ENCODE measurements at regions not wholly inside any gene's neighbourhood (a gene's known extent, or its start where the extent isn't known, plus 50 kb on each side); places are given as distances from the start of the nearest gene placed in this dataset.

DNA sequence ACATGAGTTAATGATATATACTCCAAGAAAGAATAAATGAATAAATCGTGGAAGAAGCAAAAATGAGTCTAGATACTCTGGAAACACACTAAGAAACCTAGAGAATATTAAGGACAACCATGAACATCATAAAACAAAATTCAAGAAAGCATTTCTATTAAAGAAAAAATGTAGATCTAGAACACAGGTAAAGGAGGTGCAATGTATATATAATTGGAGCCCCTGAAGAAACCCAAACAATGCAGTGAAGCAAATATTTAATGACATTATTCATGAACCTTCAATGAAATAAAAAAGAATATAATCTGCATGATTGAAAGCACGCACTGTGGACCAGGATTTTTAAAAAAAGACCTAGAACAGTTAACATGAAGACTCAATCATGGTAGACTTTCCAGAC lies 150.1 kb downstream of the ATPSCKMT start:
- TF ChIP-seq, protein P1, sequence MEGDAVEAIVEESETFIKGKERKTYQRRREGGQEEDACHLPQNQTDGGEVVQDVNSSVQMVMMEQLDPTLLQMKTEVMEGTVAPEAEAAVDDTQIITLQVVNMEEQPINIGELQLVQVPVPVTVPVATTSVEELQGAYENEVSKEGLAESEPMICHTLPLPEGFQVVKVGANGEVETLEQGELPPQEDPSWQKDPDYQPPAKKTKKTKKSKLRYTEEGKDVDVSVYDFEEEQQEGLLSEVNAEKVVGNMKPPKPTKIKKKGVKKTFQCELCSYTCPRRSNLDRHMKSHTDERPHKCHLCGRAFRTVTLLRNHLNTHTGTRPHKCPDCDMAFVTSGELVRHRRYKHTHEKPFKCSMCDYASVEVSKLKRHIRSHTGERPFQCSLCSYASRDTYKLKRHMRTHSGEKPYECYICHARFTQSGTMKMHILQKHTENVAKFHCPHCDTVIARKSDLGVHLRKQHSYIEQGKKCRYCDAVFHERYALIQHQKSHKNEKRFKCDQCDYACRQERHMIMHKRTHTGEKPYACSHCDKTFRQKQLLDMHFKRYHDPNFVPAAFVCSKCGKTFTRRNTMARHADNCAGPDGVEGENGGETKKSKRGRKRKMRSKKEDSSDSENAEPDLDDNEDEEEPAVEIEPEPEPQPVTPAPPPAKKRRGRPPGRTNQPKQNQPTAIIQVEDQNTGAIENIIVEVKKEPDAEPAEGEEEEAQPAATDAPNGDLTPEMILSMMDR (IDR thresholded peaks at IDR 0.05; ENCODE audit: low read depth, low read length, missing control alignments) = no peak

GRCh38 chr5:10091701-10092100 lies 158.0 kb downstream of the ATPSCKMT start:
- H3K4me3 ChIP-seq (replicated peaks; ENCODE audit: low read depth, low read length) = no peak overlapping the region
- DNase-seq (ENCODE audit: extremely low read depth, low read depth) = no peak
- TF ChIP-seq, protein P1 (IDR thresholded peaks at IDR 0.05; ENCODE audit: low read depth, low read length, missing control alignments) = no peak

More for the DNA sequence above, 150.1 kb downstream of the ATPSCKMT start:
- H3K4me3 ChIP-seq (replicated peaks; ENCODE audit: low read depth, low read length) = no peak overlapping the region
- no peak for DNase-seq (ENCODE audit: extremely low read depth, low read depth)

DNA sequence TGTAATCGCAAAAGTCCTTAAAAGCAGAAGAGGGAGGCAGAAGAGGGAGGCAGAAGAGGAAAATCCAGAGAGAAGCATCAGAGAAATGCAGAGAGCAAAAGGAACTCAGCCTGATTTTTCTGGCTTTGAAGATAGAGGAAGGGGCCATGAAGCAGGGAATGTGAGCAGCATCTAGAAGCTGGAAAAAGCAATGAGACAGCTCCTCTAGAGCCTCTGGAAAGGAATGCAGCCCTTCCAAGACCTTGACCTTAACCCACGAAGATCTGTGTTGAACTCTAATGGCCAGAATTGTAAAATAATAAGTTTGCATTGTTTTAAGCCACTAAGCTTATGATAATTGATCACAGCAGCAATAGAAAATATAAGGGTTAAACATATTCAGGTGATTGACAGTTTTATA lies 159.6 kb downstream of the ATPSCKMT start:
- TF ChIP-seq, protein P1 (IDR thresholded peaks at IDR 0.05; ENCODE audit: low read depth, low read length, missing control alignments) = no peak
- no peak overlapping the region for H3K4me3 ChIP-seq (replicated peaks; ENCODE audit: low read depth, low read length)
- DNase-seq (ENCODE audit: extremely low read depth, low read depth) = no peak

- no peak overlapping the region for H3K4me3 ChIP-seq (replicated peaks; ENCODE audit: low read depth, low read length)
- DNase-seq (ENCODE audit: extremely low read depth, low read depth) = no peak
- TF ChIP-seq, protein P1 (IDR thresholded peaks at IDR 0.05; ENCODE audit: low read depth, low read length, missing control alignments) = no peak
Observed at GRCh38 chr5:10085185-10085584, 164.5 kb downstream of the ATPSCKMT start.

DNA sequence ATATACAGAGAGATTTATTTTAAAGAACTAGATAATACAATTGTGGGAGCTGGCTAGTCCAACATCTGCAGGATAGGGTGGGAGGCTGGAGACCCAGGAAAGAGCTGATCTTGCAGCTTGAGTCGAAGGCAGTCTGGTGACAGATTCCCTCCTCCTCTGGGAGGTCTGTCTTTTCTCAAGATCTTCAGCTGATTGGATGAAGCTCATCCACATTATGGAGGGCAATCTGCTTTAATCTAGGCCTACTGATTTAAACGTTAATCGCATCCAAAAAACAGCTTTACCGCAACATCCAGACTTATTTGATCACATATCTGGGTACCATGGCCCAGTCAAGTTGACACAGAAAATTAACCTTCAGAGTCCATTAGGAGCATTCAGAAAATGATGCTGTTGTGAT lies 168.1 kb downstream of the ATPSCKMT start:
- TF ChIP-seq, protein P1 (IDR thresholded peaks at IDR 0.05; ENCODE audit: low read depth, low read length, missing control alignments) = no peak
- no peak for DNase-seq (ENCODE audit: extremely low read depth, low read depth)
- H3K4me3 ChIP-seq (replicated peaks; ENCODE audit: low read depth, low read length) = no peak overlapping the region

GRCh38 chr5:10077791-10078545 lies 171.7 kb downstream of the ATPSCKMT start:
- TF ChIP-seq, protein P1 (IDR thresholded peaks at IDR 0.05; ENCODE audit: low read depth, low read length, missing control alignments) = no peak
- peak overlapping the region; percentile 15; the same call in 1 of the 2 replicates for H3K4me3 ChIP-seq (replicated peaks; ENCODE audit: low read depth, low read length)
- peak; percentile 50 for DNase-seq (ENCODE audit: extremely low read depth, low read depth)
